GM12878 (cell line): ENCODE measurements at regions not wholly inside any gene's neighbourhood (a gene's known extent, or its start where the extent isn't known, plus 50 kb on each side); places are given as distances from the start of the nearest gene placed in this dataset.

Experiments
- ATAC-seq: fragments of 200-7000 bp; cut with Tn5 transposase; 3 replicates; pipeline ENCODE4 v1.9.1; 2020; ENCODE audit warnings: mild to moderate bottlenecking, moderate library complexity
- BruUV-seq: library from RNA; stranded (reverse); fragments of 400-500 nt; replicated peaks from 2 replicates; lab custom pipeline; 2021; lab: Mats Ljungman, UMichigan
- CTCF ChIA-PET: fragments of 300-600 bp; sonication (Branson Sonifier 250); formaldehyde crosslinking; extraction: SDS; loops from one replicate; lab custom pipeline; 2021; ENCODE audit warnings: inconsistent platforms; lab: Yijun Ruan, JAX
- POLR2A ChIA-PET: fragments of 350-600 bp; formaldehyde crosslinking; extraction: SDS; loops from one replicate; lab custom pipeline; 2021; ENCODE audit warnings: inconsistent platforms; lab: Charles Lee
- RAD21 ChIA-PET: fragments of 300-600 bp; sonication (Branson Sonifier 250); formaldehyde crosslinking; loops from one replicate; lab custom pipeline; 2023; ENCODE audit warnings: antibody characterized with exemption; ENCODE audit not compliant: unreplicated experiment; lab: Charles Lee
- SMC1A ChIA-PET: fragments of 300-600 bp; sonication (Branson Sonifier 250); formaldehyde crosslinking; loops from one replicate; lab custom pipeline; 2023; ENCODE audit not compliant: unreplicated experiment, uncharacterized antibody; lab: Charles Lee
- DNase-seq: peaks from one replicate; pipeline ENCODE4 v3.0.0-alpha.2; 2011; ENCODE audit warnings: low read depth, low spot score
- FAIRE-seq: peaks from 3 replicates; lab custom pipeline; 2011; peaks lifted over from hg19 to GRCh38; lab: Jason Lieb, UNC
- H2AFZ ChIP-seq: 2 replicates; pipeline ENCODE4 v1.6.0; 2011; ENCODE audit warnings: low read depth, low read length, control low read depth; ENCODE audit not compliant: control insufficient read depth
- H3K27ac ChIP-seq: 2 replicates; pipeline ENCODE4 v1.5.1; 2011; ENCODE audit warnings: control low read depth; ENCODE audit not compliant: control insufficient read depth, insufficient read depth
- H3K27me3 ChIP-seq, 2 experiments: replicated peaks in 1 of 2; 2 replicates each; pipeline versions ENCODE4 v1.6.0 to v1.6.1; 2011; ENCODE audit warnings: low read length in 1 of 2; ENCODE audit not compliant: control insufficient read depth in 2 of 2, insufficient read depth in 2 of 2
- H3K36me3 ChIP-seq, 2 experiments: 2 replicates each; pipeline ENCODE4 v1.5.1; 2011; ENCODE audit warnings: low read length in 1 of 2; ENCODE audit not compliant: control insufficient read depth in 2 of 2, insufficient read depth in 2 of 2
- H3K4me1 ChIP-seq: 2 replicates; pipeline ENCODE4 v1.6.1; 2011; ENCODE audit warnings: mild to moderate bottlenecking, low read length, moderate library complexity, mixed read lengths; ENCODE audit not compliant: control insufficient read depth, insufficient read depth
- H3K4me2 ChIP-seq: 2 replicates; pipeline ENCODE4 v1.6.0; 2011; ENCODE audit warnings: control low read depth; ENCODE audit not compliant: control insufficient read depth, insufficient read depth
- H3K4me3 ChIP-seq: fragments of 200-600 bp; sonication (generic); 2 replicates; pipeline ENCODE4 v1.5.1; 2016
- H3K79me2 ChIP-seq: 2 replicates; pipeline ENCODE4 v1.6.0; 2011; ENCODE audit warnings: low read length; ENCODE audit not compliant: control insufficient read depth, insufficient read depth
- H3K9ac ChIP-seq: 2 replicates; pipeline ENCODE4 v1.8.0; 2011; ENCODE audit warnings: low read length, control low read depth, mixed read lengths; ENCODE audit not compliant: control insufficient read depth, insufficient read depth
- H3K9me3 ChIP-seq: replicated peaks from 3 replicates; pipeline ENCODE4 v1.5.1; 2011; ENCODE audit warnings: mild to moderate bottlenecking, low read length; ENCODE audit not compliant: control insufficient read depth, insufficient read depth
- H4K20me1 ChIP-seq: 2 replicates; pipeline ENCODE4 v1.6.0; 2011; ENCODE audit not compliant: control insufficient read depth, insufficient read depth
- LARP7 ChIP-seq: fragments of 450-650 bp; IDR thresholded peaks from 2 replicates; pipeline ENCODE4 v1.6.1; 2017; ENCODE audit warnings: mild to moderate bottlenecking
- SMC3 ChIP-seq: IDR thresholded peaks from 2 replicates; pipeline ENCODE4 v1.6.1; 2011; ENCODE audit warnings: low read length, improper control_type of control experiment, borderline replicate concordance
- STAT3 ChIP-seq: IDR thresholded peaks from 2 replicates; pipeline ENCODE4 v1.6.1; 2011; ENCODE audit warnings: low read depth, low read length, improper control_type of control experiment
- TAF1 ChIP-seq: IDR thresholded peaks from 2 replicates; pipeline ENCODE4 v1.6.1; 2011; ENCODE audit warnings: mild to moderate bottlenecking, low read depth, low read length, borderline replicate concordance
- in situ Hi-C: fragments of 300-500 bp; cut with MboI; formaldehyde crosslinking; loops from 9 replicates; pipeline ENCODE4 v1.14.3; 2018; ENCODE audit warnings: mixed read lengths
- intact Hi-C: fragments of 100-400 bp; cut with micrococcal nuclease; formaldehyde crosslinking; loops from one replicate; pipeline ENCODE4 v1.14.2; 2022; ENCODE audit not compliant: unreplicated experiment
- TF ChIP-seq, protein P1 (sequence below): IDR thresholded peaks from 2 replicates; pipeline ENCODE4 v1.6.1; 2012; ENCODE audit warnings: low read length, inconsistent platforms
- TF ChIP-seq, protein P2 (sequence below), 3 experiments: IDR thresholded peaks in 2 of 3; conservative IDR thresholded peaks in 1 of 3; 2 replicates each; pipeline ENCODE4 v1.5.1; 2011; ENCODE audit warnings: low read depth in 3 of 3, low read length in 3 of 3, mild to moderate bottlenecking in 3 of 3, control low read depth in 2 of 3, moderate library complexity in 2 of 3, inconsistent platforms in 1 of 3, mixed read lengths in 1 of 3; ENCODE audit not compliant: control insufficient read depth in 2 of 3, insufficient read depth in 1 of 3; ENCODE audit errors: extremely low read depth in 1 of 3

DNA sequence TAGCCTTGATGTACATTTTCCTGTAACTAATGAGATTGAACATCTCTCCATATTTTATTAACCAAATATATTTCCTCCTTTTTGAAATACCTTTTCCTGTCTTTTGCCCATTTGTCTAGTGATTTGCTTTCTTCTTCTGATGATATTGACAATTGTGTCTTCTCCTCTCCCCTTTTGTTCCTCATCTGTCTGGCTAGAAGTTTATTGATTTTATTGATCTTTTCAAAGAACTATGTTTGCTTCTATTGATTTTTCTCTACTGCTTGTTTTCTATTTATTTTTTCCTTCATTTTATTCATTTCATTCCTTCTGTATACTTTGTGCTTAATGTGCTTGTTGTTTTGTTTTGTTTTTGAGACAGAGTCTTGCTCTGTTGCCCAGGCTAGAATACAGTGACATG, 181.4 kb upstream of the SMIM23 start (continued):
- TF ChIP-seq, protein P1, sequence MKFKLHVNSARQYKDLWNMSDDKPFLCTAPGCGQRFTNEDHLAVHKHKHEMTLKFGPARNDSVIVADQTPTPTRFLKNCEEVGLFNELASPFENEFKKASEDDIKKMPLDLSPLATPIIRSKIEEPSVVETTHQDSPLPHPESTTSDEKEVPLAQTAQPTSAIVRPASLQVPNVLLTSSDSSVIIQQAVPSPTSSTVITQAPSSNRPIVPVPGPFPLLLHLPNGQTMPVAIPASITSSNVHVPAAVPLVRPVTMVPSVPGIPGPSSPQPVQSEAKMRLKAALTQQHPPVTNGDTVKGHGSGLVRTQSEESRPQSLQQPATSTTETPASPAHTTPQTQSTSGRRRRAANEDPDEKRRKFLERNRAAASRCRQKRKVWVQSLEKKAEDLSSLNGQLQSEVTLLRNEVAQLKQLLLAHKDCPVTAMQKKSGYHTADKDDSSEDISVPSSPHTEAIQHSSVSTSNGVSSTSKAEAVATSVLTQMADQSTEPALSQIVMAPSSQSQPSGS: no peak
- TF ChIP-seq TAF1: no peak

DNA sequence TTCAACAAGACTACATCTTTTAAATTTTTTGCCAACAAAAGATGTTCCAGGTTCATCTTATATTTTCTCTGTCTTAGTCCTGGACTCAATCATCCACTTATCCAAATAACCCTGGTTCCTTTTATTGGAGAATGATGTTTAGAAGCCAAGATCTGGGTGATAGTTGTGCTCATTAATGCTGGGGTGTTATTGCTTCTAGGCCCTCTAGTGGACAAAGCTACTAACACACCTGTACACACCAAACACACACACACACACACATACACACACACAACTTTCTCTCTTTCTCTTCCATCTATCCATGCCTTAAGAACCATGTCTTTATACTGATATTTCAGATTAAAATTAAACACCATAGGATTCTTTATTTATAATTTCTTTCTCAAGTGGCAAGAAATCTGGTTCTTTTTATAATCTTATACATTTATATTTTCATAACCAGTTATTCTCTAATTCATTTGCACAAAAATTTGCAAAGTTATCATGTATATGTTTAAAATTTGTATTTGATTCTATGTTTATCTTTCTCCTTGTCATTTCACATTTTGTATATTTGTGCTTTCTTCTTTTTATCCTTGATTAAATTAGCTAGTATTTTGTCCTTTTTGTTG, 179.1 kb upstream of the SMIM23 start:
- no peaks in the 10 kb centered on the region for H3K4me1 ChIP-seq
- H3K4me2 ChIP-seq: no peak overlapping the region
- ChIA-PET POLR2A (no interaction called here), CTCF (interaction anchor here (1.1 to 2.0 kb wide), 3 partner anchors 13 to 188 kb away, joined by 3 to 6 read pairs (median 4); partner anchors contain the start of gene FGF18), SMC1A (no interaction called here), RAD21 (no interaction called here)
- BruUV-seq: no TSS peak
- H3K79me2 ChIP-seq: no peaks in the 10 kb centered on the region
- no peaks in the 10 kb centered on the region; the same call in 2 of the 3 replicates for H3K9me3 ChIP-seq
- no peak for ATAC-seq
- H3K9ac ChIP-seq: no peak overlapping the region
- no peaks in the 10 kb centered on the region for H3K27me3 ChIP-seq
- no peaks in the 10 kb centered on the region for H3K36me3 ChIP-seq
- no peak overlapping the region for H3K27ac ChIP-seq
- in situ Hi-C loops: no loop called here
- peak; percentile 28; the same call in 1 of the 2 replicates for TF ChIP-seq SMC3
- TF ChIP-seq STAT3: no peak
- TF ChIP-seq, protein P2, sequence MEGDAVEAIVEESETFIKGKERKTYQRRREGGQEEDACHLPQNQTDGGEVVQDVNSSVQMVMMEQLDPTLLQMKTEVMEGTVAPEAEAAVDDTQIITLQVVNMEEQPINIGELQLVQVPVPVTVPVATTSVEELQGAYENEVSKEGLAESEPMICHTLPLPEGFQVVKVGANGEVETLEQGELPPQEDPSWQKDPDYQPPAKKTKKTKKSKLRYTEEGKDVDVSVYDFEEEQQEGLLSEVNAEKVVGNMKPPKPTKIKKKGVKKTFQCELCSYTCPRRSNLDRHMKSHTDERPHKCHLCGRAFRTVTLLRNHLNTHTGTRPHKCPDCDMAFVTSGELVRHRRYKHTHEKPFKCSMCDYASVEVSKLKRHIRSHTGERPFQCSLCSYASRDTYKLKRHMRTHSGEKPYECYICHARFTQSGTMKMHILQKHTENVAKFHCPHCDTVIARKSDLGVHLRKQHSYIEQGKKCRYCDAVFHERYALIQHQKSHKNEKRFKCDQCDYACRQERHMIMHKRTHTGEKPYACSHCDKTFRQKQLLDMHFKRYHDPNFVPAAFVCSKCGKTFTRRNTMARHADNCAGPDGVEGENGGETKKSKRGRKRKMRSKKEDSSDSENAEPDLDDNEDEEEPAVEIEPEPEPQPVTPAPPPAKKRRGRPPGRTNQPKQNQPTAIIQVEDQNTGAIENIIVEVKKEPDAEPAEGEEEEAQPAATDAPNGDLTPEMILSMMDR (IDR thresholded peaks at IDR 0.05 in 2 of 3, conservative IDR thresholded peaks at IDR 0.05 in 1 of 3; ENCODE audit: control insufficient read depth in 2 of 3, extremely low read depth in 1 of 3, insufficient read depth in 1 of 3, low read depth in 3 of 3, low read length in 3 of 3): peak; percentile 39 to 51 (median 43); a peak in 5 of 6 replicates
- TF ChIP-seq LARP7: no peak
- intact Hi-C loops: loop anchor here (10.0 kb wide), 1 partner anchor 182 kb away; no protein-coding TSS in a partner anchor
- no peak overlapping the region for H3K4me3 ChIP-seq
- H2AFZ ChIP-seq: no peak overlapping the region
- FAIRE-seq: peak; percentile 78
- no peaks in the 10 kb centered on the region for H4K20me1 ChIP-seq
- DNase-seq: no peak
